HepG2 (cell line): ENCODE measurements at regions not wholly inside any gene's neighbourhood (a gene's known extent, or its start where the extent isn't known, plus 50 kb on each side); places are given as distances from the start of the nearest gene placed in this dataset.
A peak's percentile ranks its signal among the peaks of the same experiment; 100 is the strongest.

Experiments used
- ATAC-seq: fragments of 200-7000 bp; cut with Tn5 transposase; 3 replicates; pipeline ENCODE4 v1.9.1; 2020; ENCODE audit warnings: mild to moderate bottlenecking, moderate library complexity
- BruUV-seq: library from RNA; stranded (reverse); fragments of 400-500 nt; replicated peaks from 2 replicates; lab custom pipeline; 2021; lab: Mats Ljungman, UMichigan
- CTCF ChIA-PET: fragments of 300-600 bp; formaldehyde crosslinking; extraction: SDS; loops from one replicate; lab custom pipeline; 2021; ENCODE audit warnings: low total read pairs, inconsistent platforms, low intra/inter-chr PET ratio; lab: Yijun Ruan, JAX
- POLR2A ChIA-PET: fragments of 350-600 bp; sonication (Branson Sonifier 250); formaldehyde crosslinking; loops from one replicate; lab custom pipeline; 2020; ENCODE audit warnings: antibody characterized with exemption, inconsistent platforms; lab: Yijun Ruan, JAX
- DNase-seq: peaks from one replicate; pipeline ENCODE4 v3.0.0-alpha.2; 2015; ENCODE audit warnings: low spot score
- FAIRE-seq: peaks from 3 replicates; lab custom pipeline; 2011; peaks lifted over from hg19 to GRCh38; lab: Jason Lieb, UNC
- H2AFZ ChIP-seq: one replicate; pipeline ENCODE4 v1.6.1; 2011; ENCODE audit warnings: low read length, inconsistent platforms
- H3K27ac ChIP-seq: fragments of 300-600 bp; 3 replicates; pipeline ENCODE4 v1.8.0; 2011; ENCODE audit warnings: mixed run types, mild to moderate bottlenecking, mixed read lengths, low read length, inconsistent platforms; ENCODE audit not compliant: insufficient read depth; ENCODE audit errors: extremely low read length
- H3K27me3 ChIP-seq, 2 experiments: fragments of 200-600 bp in 1 of 2; 2 replicates in 1 of 2; 3 replicates in 1 of 2; pipeline versions ENCODE4 v1.6.0 to v1.8.0; 2011; ENCODE audit warnings: low read length in 2 of 2, mild to moderate bottlenecking in 2 of 2, moderate library complexity in 2 of 2, inconsistent platforms in 1 of 2; ENCODE audit not compliant: insufficient read depth in 2 of 2, control insufficient read depth in 1 of 2
- H3K36me3 ChIP-seq, 2 experiments: fragments of 200-600 bp in 1 of 2; replicated peaks in 1 of 2; 2 replicates in 1 of 2; 3 replicates in 1 of 2; pipeline versions ENCODE4 v1.5.1 to v1.8.0; 2011; ENCODE audit warnings: low read length in 2 of 2, inconsistent platforms in 1 of 2; ENCODE audit not compliant: insufficient read depth in 2 of 2, control insufficient read depth in 1 of 2
- H3K4me1 ChIP-seq: 2 replicates; pipeline ENCODE4 v1.5.1; 2012; ENCODE audit warnings: low read length, inconsistent platforms; ENCODE audit not compliant: insufficient read depth
- H3K4me2 ChIP-seq: 2 replicates; pipeline ENCODE4 v1.6.0; 2011; ENCODE audit warnings: low read depth, low read length, inconsistent platforms
- H3K4me3 ChIP-seq, 3 experiments: fragments of 200-600 bp in 1 of 3; sonication (generic), shearing (Covaris generic) in 1 of 3; replicated peaks in 1 of 3; 2 replicates each; pipeline ENCODE4 v1.5.1; 2011 to 2016; ENCODE audit warnings: low read length in 3 of 3, inconsistent platforms in 2 of 3, low read depth in 2 of 3, mild to moderate bottlenecking in 2 of 3, control low read depth in 1 of 3, mixed read lengths in 1 of 3; ENCODE audit not compliant: insufficient read depth in 1 of 3
- H3K79me2 ChIP-seq: one replicate; pipeline ENCODE4 v1.6.1; 2011; ENCODE audit warnings: low read length, inconsistent platforms; ENCODE audit not compliant: insufficient read depth
- H3K9ac ChIP-seq: 2 replicates; pipeline ENCODE4 v1.6.0; 2011; ENCODE audit warnings: mild to moderate bottlenecking, low read depth, low read length, inconsistent platforms; ENCODE audit not compliant: insufficient read depth
- H3K9me3 ChIP-seq: 2 replicates; pipeline ENCODE4 v1.5.1; 2012; ENCODE audit warnings: mild to moderate bottlenecking, low read length
- H4K20me1 ChIP-seq: 2 replicates; pipeline ENCODE4 v1.6.0; 2011; ENCODE audit warnings: inconsistent platforms, mild to moderate bottlenecking, low read length, moderate library complexity; ENCODE audit not compliant: insufficient read depth
- HOXA7 ChIP-seq: sonication (generic); formaldehyde crosslinking; IDR thresholded peaks from 2 replicates; pipeline ENCODE4 v1.8.1; 2022; ENCODE audit warnings: mild to moderate bottlenecking, missing genetic modification reagents, moderate library complexity
- MAFK ChIP-seq, 2 experiments: IDR thresholded peaks in 1 of 2; conservative IDR thresholded peaks in 1 of 2; 2 replicates each; pipeline ENCODE4 v1.6.1; 2011; ENCODE audit warnings: improper control_type of control experiment in 2 of 2, low read length in 2 of 2
- ZNF337 ChIP-seq: sonication (generic); formaldehyde crosslinking; IDR thresholded peaks from 2 replicates; pipeline ENCODE4 v1.5.1; 2020; ENCODE audit warnings: missing genetic modification reagents, low read depth, mild to moderate bottlenecking, borderline replicate concordance
- ZNF710 ChIP-seq: sonication (generic); formaldehyde crosslinking; IDR thresholded peaks from 2 replicates; pipeline ENCODE4 v1.5.0; 2020; ENCODE audit warnings: mild to moderate bottlenecking, missing genetic modification reagents, borderline replicate concordance
- ZNF780A ChIP-seq: sonication (generic); formaldehyde crosslinking; IDR thresholded peaks from 2 replicates; pipeline ENCODE4 v1.8.0; 2022; ENCODE audit warnings: mild to moderate bottlenecking, missing genetic modification reagents, moderate library complexity
- whole genome bisulfite sequencing: methylation state at CpG from one replicate; pipeline ENCODE4 v1.1.6; 2017; ENCODE audit warnings: low lambda C conversion rate; 5-methylcytosine and 5-hydroxymethylcytosine counted together
- in situ Hi-C: cut with HindIII; loops from 2 replicates; pipeline ENCODE4 v1.10.0; 2017; ENCODE audit warnings: low pct_unique_long_range_greater_than_20kb; ENCODE audit not compliant: extremely low pct_ligation_motif_present
- intact Hi-C: fragments of 100-400 bp; cut with micrococcal nuclease; formaldehyde crosslinking; loops from one replicate; pipeline ENCODE4 v1.10.0; 2022; ENCODE audit not compliant: unreplicated experiment

GRCh38 chr9:90466441-90466840, 176.2 kb downstream of the DIRAS2 start (continued):
- TF ChIP-seq ZNF710 (no peak), HOXA7 (no peak), ZNF780A (CRISPR knock-in tag) (no peak)

- DNase-seq (no peak), ATAC-seq (no peak), FAIRE-seq (no peak)
- Histone ChIP-seq H3K4me1 (no peaks in the 10 kb centered on the region), H3K36me3 (no peaks in the 10 kb centered on the region), H3K27me3 (peaks cover 1 to 5% of the 10 kb centered on the region in 2 experiments; a peak in 2 of 5 replicates), H3K79me2 (no peaks in the 10 kb centered on the region), H3K4me3 (no peak overlapping the region), H3K9ac (no peak overlapping the region), H3K9me3 (no peaks in the 10 kb centered on the region), H2AFZ (no peak overlapping the region), H4K20me1 (no peaks in the 10 kb centered on the region), H3K4me2 (no peak overlapping the region), H3K27ac (no peak overlapping the region)
- POLR2A ChIA-PET, result no interaction called here
- WGBS, result 15% methylated on average over 8 of the region's 8 CpGs
- in situ Hi-C loops (no loop called here), intact Hi-C loops (no loop called here)
- CTCF ChIA-PET, result no interaction called here
- 0 out of 4 replicates have a peak, but pooled peaks of 1 of the 2 experiments have one; percentile 5 for TF ChIP-seq MAFK (conservative IDR thresholded peaks at IDR 0.05 in 1 of 2, IDR thresholded peaks at IDR 0.05 in 1 of 2; ENCODE audit: low read length in 2 of 2)
- no peak for TF ChIP-seq ZNF337 (CRISPR knock-in tag)
- BruUV-seq, result no TSS peak
Observed at GRCh38 chr9:90469435-90469834, 173.2 kb downstream of the DIRAS2 start.
